ENCODE measurements at regions not wholly inside any gene's neighbourhood (a gene's known extent, or its start where the extent isn't known, plus 50 kb on each side); places are given as distances from the start of the nearest gene placed in this dataset.

- TF ChIP-seq CHD7 (IDR thresholded peaks at IDR 0.05; ENCODE audit: insufficient replicate concordance, low read length) (no peak), EGR1 (IDR thresholded peaks at IDR 0.05; ENCODE audit: borderline replicate concordance, low read depth, low read length) (no peak), CHD1 (IDR thresholded peaks at IDR 0.05; ENCODE audit: low read depth, low read length) (no peak), CBX5 (IDR thresholded peaks at IDR 0.05; ENCODE audit: low read depth, low read length) (no peak), CEBPB (IDR thresholded peaks at IDR 0.05; ENCODE audit: low read depth, low read length) (no peak), KDM5A (IDR thresholded peaks at IDR 0.05; ENCODE audit: low read length) (no peak), TAF1 (IDR thresholded peaks at IDR 0.05; ENCODE audit: low read depth, low read length) (no peak), RBBP5 (IDR thresholded peaks at IDR 0.05; ENCODE audit: borderline replicate concordance, low read depth, low read length) (no peak), GABPA (IDR thresholded peaks at IDR 0.05; ENCODE audit: borderline replicate concordance, insufficient read depth, low read length) (no peak)
Measured at GRCh38 chr10:118811675-118812392, 57.1 kb upstream of the CACUL1 start (continued).

All from H1 (cell line).